PC-3 (cell line): ENCODE measurements at regions not wholly inside any gene's neighbourhood (a gene's known extent, or its start where the extent isn't known, plus 50 kb on each side); places are given as distances from the start of the nearest gene placed in this dataset.

Source experiments
- EZH2phosphoT487 ChIP-seq: fragments of 300-600 bp; sonication (generic); IDR thresholded peaks from 2 replicates; pipeline ENCODE4 v1.6.1; 2018; ENCODE audit warnings: mild to moderate bottlenecking, antibody characterized with exemption, low read length, borderline replicate concordance
- TF ChIP-seq, protein P1 (sequence below): fragments of 300-600 bp; sonication (generic); conservative IDR thresholded peaks from 2 replicates; pipeline ENCODE4 v1.5.1; 2017; ENCODE audit warnings: antibody characterized with exemption, low read depth, mild to moderate bottlenecking, low read length

GRCh38 chr4:153152501-153153338, 51.5 kb upstream of the TRIM2 start:
- TF ChIP-seq, protein P1, sequence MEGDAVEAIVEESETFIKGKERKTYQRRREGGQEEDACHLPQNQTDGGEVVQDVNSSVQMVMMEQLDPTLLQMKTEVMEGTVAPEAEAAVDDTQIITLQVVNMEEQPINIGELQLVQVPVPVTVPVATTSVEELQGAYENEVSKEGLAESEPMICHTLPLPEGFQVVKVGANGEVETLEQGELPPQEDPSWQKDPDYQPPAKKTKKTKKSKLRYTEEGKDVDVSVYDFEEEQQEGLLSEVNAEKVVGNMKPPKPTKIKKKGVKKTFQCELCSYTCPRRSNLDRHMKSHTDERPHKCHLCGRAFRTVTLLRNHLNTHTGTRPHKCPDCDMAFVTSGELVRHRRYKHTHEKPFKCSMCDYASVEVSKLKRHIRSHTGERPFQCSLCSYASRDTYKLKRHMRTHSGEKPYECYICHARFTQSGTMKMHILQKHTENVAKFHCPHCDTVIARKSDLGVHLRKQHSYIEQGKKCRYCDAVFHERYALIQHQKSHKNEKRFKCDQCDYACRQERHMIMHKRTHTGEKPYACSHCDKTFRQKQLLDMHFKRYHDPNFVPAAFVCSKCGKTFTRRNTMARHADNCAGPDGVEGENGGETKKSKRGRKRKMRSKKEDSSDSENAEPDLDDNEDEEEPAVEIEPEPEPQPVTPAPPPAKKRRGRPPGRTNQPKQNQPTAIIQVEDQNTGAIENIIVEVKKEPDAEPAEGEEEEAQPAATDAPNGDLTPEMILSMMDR: no peak
- TF ChIP-seq EZH2phosphoT487: no peak
